Central memory CD8-positive, alpha-beta T cell (primary cell): ENCODE measurements at regions not wholly inside any gene's neighbourhood (a gene's known extent, or its start where the extent isn't known, plus 50 kb on each side); places are given as distances from the start of the nearest gene placed in this dataset.
A peak's percentile ranks its signal among the peaks of the same experiment; 100 is the strongest.

Source experiments
- ATAC-seq: fragments of 150-1000 bp; cut with Tn5 transposase; replicated peaks from 2 replicates; pipeline ENCODE4 v1.10.0; 2022; ENCODE audit warnings: mild to moderate bottlenecking, moderate FRiP score, moderate number of reproducible peaks; ENCODE audit not compliant: poor library complexity, severe bottlenecking; ENCODE audit errors: extremely low read depth
- DNase-seq, 2 donors: peaks; one replicate each; pipeline ENCODE4 v3.0.0; 2021; ENCODE audit warnings: low spot score in 2 of 2
- H3K27ac Mint-ChIP-seq: one replicate; pipeline ENCODE4 v1.8.0; 2022; ENCODE audit warnings: low read depth, mild to moderate bottlenecking, moderate library complexity, mixed read lengths
- H3K27me3 Mint-ChIP-seq: one replicate; pipeline ENCODE4 v1.8.0; 2022; ENCODE audit warnings: mixed read lengths
- H3K36me3 Mint-ChIP-seq: one replicate; pipeline ENCODE4 v1.8.0; 2022; ENCODE audit warnings: mild to moderate bottlenecking, moderate library complexity, mixed read lengths; ENCODE audit not compliant: insufficient read depth
- H3K4me1 Mint-ChIP-seq: one replicate; pipeline ENCODE4 v1.8.0; 2022; ENCODE audit warnings: mixed read lengths
- H3K4me3 Mint-ChIP-seq: one replicate; pipeline ENCODE4 v1.8.0; 2022; ENCODE audit warnings: mild to moderate bottlenecking, moderate library complexity, mixed read lengths
- H3K9me3 Mint-ChIP-seq: one replicate; pipeline ENCODE4 v1.8.0; 2022; ENCODE audit warnings: mixed read lengths

- ATAC-seq, result no peak
- no peak overlapping the region for H3K27ac Mint-ChIP-seq
- H3K27me3 Mint-ChIP-seq, result peaks cover 24% of the 10 kb centered on the region
- H3K36me3 Mint-ChIP-seq, result no peaks in the 10 kb centered on the region
- no peak overlapping the region for H3K4me3 Mint-ChIP-seq
- H3K4me1 Mint-ChIP-seq, result no peaks in the 10 kb centered on the region
- no peak for DNase-seq
- H3K9me3 Mint-ChIP-seq, result no peaks in the 10 kb centered on the region
Observed at GRCh38 chr7:94082126-94082525, 78.0 kb upstream of the BET1 start.

GRCh38 chr7:94087664-94088352 lies 83.7 kb upstream of the BET1 start:
- Mint-ChIP-seq H3K4me3 (peak overlapping the region; percentile 67), H3K27ac (no peak overlapping the region)
- peak; percentile 86 for ATAC-seq

DNA sequence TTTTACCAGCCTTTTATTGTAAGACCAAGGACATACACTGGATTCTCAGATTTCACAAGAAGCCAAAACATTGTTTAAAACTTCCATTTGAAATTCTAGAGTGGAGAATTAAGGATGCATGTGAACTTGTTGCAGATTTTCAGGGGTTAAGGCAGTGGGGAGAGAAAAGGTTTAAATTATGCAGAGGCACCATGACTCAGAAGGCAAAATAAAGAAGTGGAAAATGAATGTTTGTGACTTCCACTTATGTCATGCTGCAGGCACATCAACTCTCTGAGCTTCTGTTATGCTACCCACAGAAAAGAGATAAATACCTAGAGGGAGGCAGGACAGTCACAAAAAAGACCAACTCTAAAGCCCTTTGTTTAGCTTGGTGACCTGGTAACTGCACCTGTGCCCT lies 84.4 kb upstream of the BET1 start:
- Mint-ChIP-seq H3K4me1 (peaks cover 5% of the 10 kb centered on the region), H3K4me3 (no peak overlapping the region), H3K27me3 (peaks cover 58% of the 10 kb centered on the region), H3K9me3 (no peaks in the 10 kb centered on the region), H3K36me3 (no peaks in the 10 kb centered on the region), H3K27ac (no peak overlapping the region)
- no peak for DNase-seq
- ATAC-seq, result no peak

More at GRCh38 chr7:94087664-94088352, 83.7 kb upstream of the BET1 start:
- no peaks in the 10 kb centered on the region for H3K36me3 Mint-ChIP-seq
- H3K9me3 Mint-ChIP-seq, result no peaks in the 10 kb centered on the region
- peak in 1 of 2 donors; percentile 27 for DNase-seq
- peaks cover 50% of the 10 kb centered on the region for H3K27me3 Mint-ChIP-seq
- peaks cover 5% of the 10 kb centered on the region for H3K4me1 Mint-ChIP-seq

DNA sequence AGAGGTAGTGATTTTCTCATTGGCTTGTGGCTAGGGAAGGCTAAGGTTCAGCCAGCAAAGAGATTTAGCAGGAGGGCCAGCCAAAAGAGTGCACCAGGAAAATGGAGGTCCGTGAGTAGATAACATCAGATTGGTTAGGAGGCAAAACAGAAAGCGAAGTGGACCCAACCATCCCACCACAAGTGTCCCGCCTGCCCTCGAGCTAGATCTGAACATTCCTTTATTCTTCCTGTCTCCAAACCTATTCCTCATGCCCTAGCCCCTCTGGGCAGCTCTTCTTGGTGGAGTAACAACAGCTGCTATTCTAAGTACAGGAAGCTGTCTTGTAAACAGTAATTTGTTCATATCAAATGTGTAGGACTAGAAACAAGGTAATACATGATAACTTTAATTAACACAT lies 85.7 kb upstream of the BET1 start:
- no peaks in the 10 kb centered on the region for H3K9me3 Mint-ChIP-seq
- ATAC-seq (no peak), DNase-seq (no peak)
- H3K4me1 Mint-ChIP-seq, result peaks cover 5% of the 10 kb centered on the region
- H3K27me3 Mint-ChIP-seq, result peaks cover 60% of the 10 kb centered on the region
- H3K36me3 Mint-ChIP-seq, result no peaks in the 10 kb centered on the region
- H3K27ac Mint-ChIP-seq, result no peak overlapping the region
- no peak overlapping the region for H3K4me3 Mint-ChIP-seq

GRCh38 chr7:94092980-94093379 lies 88.8 kb upstream of the BET1 start:
- ATAC-seq, result no peak
- peaks cover 72% of the 10 kb centered on the region for H3K27me3 Mint-ChIP-seq

GRCh38 chr7:94094298-94094697 lies 90.1 kb upstream of the BET1 start:
- DNase-seq (no peak), ATAC-seq (no peak)
- Mint-ChIP-seq H3K4me3 (no peak overlapping the region), H3K9me3 (no peaks in the 10 kb centered on the region), H3K27ac (no peak overlapping the region), H3K36me3 (no peaks in the 10 kb centered on the region), H3K4me1 (no peaks in the 10 kb centered on the region), H3K27me3 (peaks cover 64% of the 10 kb centered on the region)

More at GRCh38 chr7:94092980-94093379, 88.8 kb upstream of the BET1 start:
- DNase-seq, result no peak
- H3K27ac Mint-ChIP-seq, result no peak overlapping the region
- H3K4me3 Mint-ChIP-seq, result no peak overlapping the region
- H3K4me1 Mint-ChIP-seq, result no peaks in the 10 kb centered on the region
- no peaks in the 10 kb centered on the region for H3K9me3 Mint-ChIP-seq
- H3K36me3 Mint-ChIP-seq, result no peaks in the 10 kb centered on the region

GRCh38 chr7:94095316-94096009 lies 91.3 kb upstream of the BET1 start:
- ATAC-seq (no peak), DNase-seq (no peak)
- peaks cover 52% of the 10 kb centered on the region for H3K27me3 Mint-ChIP-seq
- no peaks in the 10 kb centered on the region for H3K4me1 Mint-ChIP-seq
- no peak overlapping the region for H3K27ac Mint-ChIP-seq
- H3K4me3 Mint-ChIP-seq, result no peak overlapping the region
- no peaks in the 10 kb centered on the region for H3K9me3 Mint-ChIP-seq
- H3K36me3 Mint-ChIP-seq, result no peaks in the 10 kb centered on the region

- DNase-seq, result no peak
Observed at GRCh38 chr7:94099679-94100078, 95.5 kb upstream of the BET1 start.

GRCh38 chr7:94100723-94101345 lies 96.7 kb upstream of the BET1 start:
- Mint-ChIP-seq H3K36me3 (no peaks in the 10 kb centered on the region), H3K27ac (no peak overlapping the region), H3K4me1 (no peaks in the 10 kb centered on the region), H3K4me3 (no peak overlapping the region), H3K27me3 (peaks cover 19% of the 10 kb centered on the region), H3K9me3 (no peaks in the 10 kb centered on the region)
- ATAC-seq (no peak), DNase-seq (no peak)

More at GRCh38 chr7:94099679-94100078, 95.5 kb upstream of the BET1 start:
- no peak overlapping the region for H3K4me3 Mint-ChIP-seq
- no peaks in the 10 kb centered on the region for H3K36me3 Mint-ChIP-seq
- H3K9me3 Mint-ChIP-seq, result no peaks in the 10 kb centered on the region
- H3K27ac Mint-ChIP-seq, result no peak overlapping the region
- no peak for ATAC-seq
- H3K4me1 Mint-ChIP-seq, result no peaks in the 10 kb centered on the region
- H3K27me3 Mint-ChIP-seq, result peaks cover 19% of the 10 kb centered on the region

DNA sequence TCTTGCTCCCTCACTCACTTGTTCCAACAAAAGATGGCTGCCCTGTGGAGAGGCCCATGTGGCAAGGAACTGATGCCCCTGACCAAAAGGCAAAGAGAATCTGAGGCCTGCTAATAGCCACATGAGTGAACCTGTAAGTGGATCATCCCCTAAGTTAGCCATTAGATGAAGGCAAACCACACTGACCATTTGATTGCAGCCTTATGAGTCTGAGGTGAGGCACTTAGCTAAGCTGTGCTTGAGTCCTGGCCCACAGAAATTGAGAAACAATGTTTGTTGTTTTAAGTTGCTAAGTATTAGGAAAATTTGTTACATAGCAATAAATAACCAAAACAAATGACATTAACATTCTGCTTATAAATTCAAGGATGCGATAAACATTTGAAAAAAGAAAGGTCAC lies 100.1 kb upstream of the BET1 start:
- no peak overlapping the region for H3K4me3 Mint-ChIP-seq
- H3K27ac Mint-ChIP-seq, result no peak overlapping the region
- no peaks in the 10 kb centered on the region for H3K9me3 Mint-ChIP-seq
- no peaks in the 10 kb centered on the region for H3K27me3 Mint-ChIP-seq
- ATAC-seq, result no peak
- no peaks in the 10 kb centered on the region for H3K36me3 Mint-ChIP-seq
- DNase-seq, result no peak
- no peaks in the 10 kb centered on the region for H3K4me1 Mint-ChIP-seq

DNA sequence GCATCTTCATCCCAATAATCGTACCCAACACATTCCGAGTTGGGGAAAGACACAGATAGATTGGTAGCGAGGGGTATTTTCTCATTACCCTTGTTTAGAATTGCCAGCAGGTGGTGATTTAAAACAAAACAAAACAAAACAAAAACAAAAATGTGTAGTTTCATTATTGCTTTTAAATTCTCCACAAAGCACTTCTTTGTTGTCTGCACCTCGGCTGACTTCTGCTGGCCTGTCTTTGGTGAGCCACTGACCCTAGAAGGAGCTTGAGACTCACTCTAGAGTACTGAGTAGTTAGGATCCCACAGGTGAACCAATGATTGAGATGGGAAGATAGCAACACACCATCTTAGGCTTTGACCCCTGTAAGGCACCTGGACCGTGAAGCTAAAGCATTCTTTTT lies 105.4 kb upstream of the BET1 start:
- Mint-ChIP-seq H3K27ac (no peak overlapping the region), H3K4me3 (no peak overlapping the region), H3K9me3 (no peaks in the 10 kb centered on the region), H3K36me3 (no peaks in the 10 kb centered on the region), H3K4me1 (no peaks in the 10 kb centered on the region), H3K27me3 (peaks cover 5% of the 10 kb centered on the region)
- ATAC-seq (no peak), DNase-seq (no peak)

DNA sequence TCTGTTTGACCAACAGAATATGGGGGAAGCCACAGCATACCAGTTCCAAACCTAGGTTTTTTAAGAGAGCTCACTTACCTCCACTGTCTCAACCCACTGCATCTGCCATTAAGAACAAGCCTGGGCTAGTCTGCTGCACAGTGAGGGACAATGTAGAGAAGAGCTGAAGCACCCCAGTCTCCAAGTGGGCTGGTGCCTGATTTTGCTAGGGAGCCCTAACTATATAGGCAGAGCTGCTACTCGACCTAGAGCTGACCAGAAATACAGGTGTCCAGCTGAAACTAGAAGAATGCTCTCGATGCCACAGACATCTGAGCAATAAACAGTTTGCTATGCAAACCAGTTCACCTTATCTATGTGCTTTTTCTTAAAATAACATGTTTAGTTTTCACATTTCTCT lies 106.9 kb upstream of the BET1 start:
- DNase-seq, result no peak
- no peak overlapping the region for H3K4me3 Mint-ChIP-seq
- H3K4me1 Mint-ChIP-seq, result no peaks in the 10 kb centered on the region
- H3K27me3 Mint-ChIP-seq, result peaks cover 16% of the 10 kb centered on the region
- no peaks in the 10 kb centered on the region for H3K36me3 Mint-ChIP-seq
- H3K9me3 Mint-ChIP-seq, result no peaks in the 10 kb centered on the region
- no peak for ATAC-seq
- no peak overlapping the region for H3K27ac Mint-ChIP-seq

DNA sequence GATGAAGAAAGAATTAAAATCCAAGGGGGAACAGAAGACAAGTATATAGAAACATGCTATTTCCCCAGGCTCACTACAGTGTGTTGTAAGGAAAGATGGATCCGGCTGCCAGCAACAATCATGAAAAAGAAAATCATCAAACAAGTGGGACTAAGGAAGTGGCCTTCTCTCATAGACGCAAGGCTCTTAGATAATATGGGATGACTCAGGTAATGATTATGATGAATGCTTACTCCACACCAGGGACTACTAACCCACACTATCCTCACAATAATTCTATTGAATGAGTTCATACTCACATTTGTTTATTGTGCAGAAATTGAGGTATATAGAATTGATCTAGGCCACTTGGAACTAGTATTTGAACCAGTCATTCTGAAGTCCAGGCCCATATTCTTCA lies 111.2 kb upstream of the BET1 start:
- Mint-ChIP-seq H3K27ac (no peak overlapping the region), H3K4me1 (no peaks in the 10 kb centered on the region), H3K27me3 (peaks cover 27% of the 10 kb centered on the region), H3K4me3 (no peak overlapping the region), H3K9me3 (no peaks in the 10 kb centered on the region), H3K36me3 (no peaks in the 10 kb centered on the region)
- DNase-seq, result no peak
- ATAC-seq, result no peak
